HEK293 (cell line): ENCODE measurements at regions not wholly inside any gene's neighbourhood (a gene's known extent, or its start where the extent isn't known, plus 50 kb on each side); places are given as distances from the start of the nearest gene placed in this dataset.

Source experiments
- CTCF ChIA-PET: fragments of 350-600 bp; formaldehyde crosslinking; extraction: SDS; loops from one replicate; lab custom pipeline; 2021; ENCODE audit warnings: antibody characterized with exemption; lab: Yijun Ruan, JAX
- POLR2A ChIA-PET: fragments of 300-600 bp; formaldehyde crosslinking; extraction: SDS; loops from one replicate; lab custom pipeline; 2020; ENCODE audit warnings: antibody characterized with exemption, inconsistent platforms; lab: Yijun Ruan, JAX
- H3K27ac ChIP-seq: fragments of 200-500 bp; sonication (Bioruptor generic); 2 replicates; pipeline ENCODE4 v1.5.1; 2014; ENCODE audit warnings: low read depth, low read length, control low read depth, inconsistent platforms; ENCODE audit errors: extremely low read depth
- H3K36me3 ChIP-seq, 2 experiments: fragments of 200-500 bp in 1 of 2; sonication (Bioruptor generic) in 1 of 2; 1 replicate in 1 of 2; 2 replicates in 1 of 2; pipeline ENCODE4 v1.5.1; 2014 to 2017; ENCODE audit warnings: inconsistent platforms in 2 of 2, low read length in 2 of 2; ENCODE audit not compliant: control insufficient read depth in 2 of 2, insufficient read depth in 1 of 2
- H3K4me1 ChIP-seq: fragments of 200-500 bp; sonication (Bioruptor generic); 2 replicates; pipeline ENCODE4 v1.5.1; 2014; ENCODE audit warnings: mild to moderate bottlenecking, low read length, inconsistent platforms; ENCODE audit not compliant: control insufficient read depth, insufficient read depth
- H3K4me3 ChIP-seq: 2 replicates; pipeline ENCODE4 v1.5.1; 2011; ENCODE audit warnings: low read depth, mild to moderate bottlenecking, control low read depth, low read length, moderate library complexity
- H3K9me3 ChIP-seq: fragments of 200-500 bp; sonication (Bioruptor generic); 2 replicates; pipeline ENCODE4 v1.5.1; 2014; ENCODE audit warnings: low read depth, low read length, inconsistent platforms; ENCODE audit not compliant: control insufficient read depth, insufficient read depth
- ATF2 ChIP-seq: fragments of 450-650 bp; formaldehyde crosslinking; IDR thresholded peaks from 2 replicates; pipeline ENCODE4 v1.5.1; 2016; ENCODE audit warnings: missing biosample characterization, missing genetic modification characterization, low read depth
- FEZF1 ChIP-seq: fragments of 450-650 bp; formaldehyde crosslinking; IDR thresholded peaks from 2 replicates; pipeline ENCODE4 v1.5.1; 2016; ENCODE audit warnings: missing biosample characterization, missing genetic modification characterization
- GLIS1 ChIP-seq: fragments of 450-650 bp; formaldehyde crosslinking; IDR thresholded peaks from 2 replicates; pipeline ENCODE4 v1.5.1; 2016; ENCODE audit warnings: missing biosample characterization, missing genetic modification characterization
- KLF9 ChIP-seq: fragments of 450-650 bp; formaldehyde crosslinking; IDR thresholded peaks from 2 replicates; pipeline ENCODE4 v1.5.1; 2016; ENCODE audit warnings: missing biosample characterization, missing genetic modification characterization, low read depth
- OSR2 ChIP-seq: fragments of 450-650 bp; formaldehyde crosslinking; IDR thresholded peaks from 2 replicates; pipeline ENCODE4 v1.5.1; 2016; ENCODE audit warnings: missing biosample characterization, missing genetic modification characterization
- PRDM6 ChIP-seq: fragments of 450-650 bp; formaldehyde crosslinking; IDR thresholded peaks from 2 replicates; pipeline ENCODE4 v1.5.1; 2017; ENCODE audit warnings: missing biosample characterization, missing genetic modification characterization
- WT1 ChIP-seq: fragments of 450-650 bp; formaldehyde crosslinking; IDR thresholded peaks from 2 replicates; pipeline ENCODE4 v1.5.1; 2016; ENCODE audit warnings: missing biosample characterization, missing genetic modification characterization
- ZBTB6 ChIP-seq: fragments of 450-650 bp; formaldehyde crosslinking; IDR thresholded peaks from 2 replicates; pipeline ENCODE4 v1.5.1; 2017; ENCODE audit warnings: missing biosample characterization, missing genetic modification characterization
- ZNF140 ChIP-seq: fragments of 450-650 bp; formaldehyde crosslinking; IDR thresholded peaks from 2 replicates; pipeline ENCODE4 v1.5.1; 2016; ENCODE audit warnings: missing biosample characterization, missing genetic modification characterization
- ZNF274 ChIP-seq, 2 experiments: fragments of 200-500 bp in 1 of 2; fragments of 450-650 bp in 1 of 2; sonication (Bioruptor generic) in 1 of 2; formaldehyde crosslinking in 1 of 2; IDR thresholded peaks; 2 replicates each; pipeline versions ENCODE4 v1.5.1 to v1.6.1; 2014 to 2016; ENCODE audit warnings: borderline replicate concordance in 1 of 2, inconsistent platforms in 1 of 2, low read length in 1 of 2, missing biosample characterization in 1 of 2, missing genetic modification characterization in 1 of 2
- ZNF350 ChIP-seq: fragments of 450-650 bp; formaldehyde crosslinking; IDR thresholded peaks from 2 replicates; pipeline ENCODE4 v1.5.0; 2017; ENCODE audit warnings: missing biosample characterization, mild to moderate bottlenecking, missing genetic modification characterization
- ZNF391 ChIP-seq: fragments of 450-650 bp; formaldehyde crosslinking; IDR thresholded peaks from 2 replicates; pipeline ENCODE4 v1.5.1; 2016; ENCODE audit warnings: low read depth, missing biosample characterization, missing genetic modification characterization, borderline replicate concordance
- ZNF404 ChIP-seq: fragments of 450-650 bp; formaldehyde crosslinking; IDR thresholded peaks from 2 replicates; pipeline ENCODE4 v1.5.1; 2017; ENCODE audit warnings: missing biosample characterization, missing genetic modification characterization
- ZNF433 ChIP-seq: fragments of 450-650 bp; formaldehyde crosslinking; IDR thresholded peaks from 2 replicates; pipeline ENCODE4 v1.5.1; 2016; ENCODE audit warnings: missing biosample characterization, missing genetic modification characterization, low read depth
- ZNF449 ChIP-seq: fragments of 450-650 bp; formaldehyde crosslinking; IDR thresholded peaks from 2 replicates; pipeline ENCODE4 v1.5.1; 2017; ENCODE audit warnings: missing biosample characterization, mild to moderate bottlenecking, missing genetic modification characterization, moderate library complexity
- ZNF580 ChIP-seq: fragments of 450-650 bp; formaldehyde crosslinking; IDR thresholded peaks from 2 replicates; pipeline ENCODE4 v1.5.1; 2016; ENCODE audit warnings: missing biosample characterization, missing genetic modification characterization
- ZNF596 ChIP-seq: fragments of 450-650 bp; IDR thresholded peaks from 2 replicates; pipeline ENCODE4 v1.5.0; 2018; ENCODE audit warnings: missing biosample characterization, mild to moderate bottlenecking, missing genetic modification characterization, moderate library complexity
- ZNF621 ChIP-seq: fragments of 450-650 bp; formaldehyde crosslinking; IDR thresholded peaks from 2 replicates; pipeline ENCODE4 v1.5.1; 2017; ENCODE audit warnings: missing biosample characterization, missing genetic modification characterization
- ZNF645 ChIP-seq: fragments of 450-650 bp; formaldehyde crosslinking; IDR thresholded peaks from 2 replicates; pipeline ENCODE4; 2016; ENCODE audit warnings: missing biosample characterization, missing genetic modification characterization

- Histone ChIP-seq H3K9me3 (no peaks in the 10 kb centered on the region), H3K4me1 (no peaks in the 10 kb centered on the region), H3K27ac (no peak overlapping the region), H3K36me3 (no peaks in the 10 kb centered on the region), H3K4me3 (no peak overlapping the region)
- CTCF ChIA-PET = no interaction called here
- TF ChIP-seq ZNF449 (no peak), ZNF580 (no peak), ZNF140 (tag by site-specific recombination) (no peak), ZNF596 (tag by site-specific recombination) (no peak), ZNF433 (tag by site-specific recombination) (no peak), ZNF391 (tag by site-specific recombination) (no peak), PRDM6 (tag by site-specific recombination) (no peak), OSR2 (tag by site-specific recombination) (no peak), ATF2 (tag by site-specific recombination) (no peak), ZNF645 (tag by site-specific recombination) (no peak), FEZF1 (tag by site-specific recombination) (no peak), ZBTB6 (tag by site-specific recombination) (no peak), KLF9 (tag by site-specific recombination) (no peak), ZNF621 (no peak), ZNF274 (IDR thresholded peaks at IDR 0.05; ENCODE audit: low read length) (no peak), ZNF274 (tag by site-specific recombination; IDR thresholded peaks at IDR 0.05; ENCODE audit: borderline replicate concordance) (no peak), ZNF350 (no peak), ZNF404 (tag by site-specific recombination) (no peak), WT1 (tag by site-specific recombination) (no peak), GLIS1 (no peak)
- POLR2A ChIA-PET = no interaction called here
Observed at GRCh38 chr6:139628270-139628669, 253.8 kb upstream of the CITED2 start.
